Spleen (tissue), 11 donors: ENCODE measurements at regions not wholly inside any gene's neighbourhood (a gene's known extent, or its start where the extent isn't known, plus 50 kb on each side); places are given as distances from the start of the nearest gene placed in this dataset.

ENCODE experiments used
- DNase-seq: peaks from one replicate; pipeline ENCODE4 v3.0.0-alpha.2; 2020
- H3K27ac ChIP-seq, 8 donors: fragments of 200-600 bp; sonication (generic) in 7 of 8; 1 replicate in 4 of 8; 2 replicates in 4 of 8; pipeline versions ENCODE4 v1.5.0 to v1.8.0; 2016 to 2021; ENCODE audit warnings: inconsistent platforms in 4 of 8, mild to moderate bottlenecking in 4 of 8, moderate library complexity in 1 of 8
- H3K27me3 ChIP-seq, 7 donors: fragments of 200-600 bp; sonication (generic) in 6 of 7; replicated peaks in 1 of 7; 1 replicate in 4 of 7; 2 replicates in 3 of 7; pipeline versions ENCODE4 v1.5.0 to v1.8.0; 2016 to 2021; ENCODE audit warnings: inconsistent platforms in 3 of 7, mild to moderate bottlenecking in 1 of 7
- H3K36me3 ChIP-seq, 6 donors: fragments of 200-600 bp; sonication (generic) in 5 of 6; 1 replicate in 4 of 6; 2 replicates in 2 of 6; pipeline versions ENCODE4 v1.5.0 to v1.8.0; 2016 to 2021; ENCODE audit warnings: inconsistent platforms in 2 of 6
- H3K4me1 ChIP-seq, 6 donors: fragments of 200-600 bp; sonication (generic) in 5 of 6; 1 replicate in 3 of 6; 2 replicates in 3 of 6; pipeline versions ENCODE4 v1.5.0 to v1.8.0; 2016 to 2021; ENCODE audit warnings: inconsistent platforms in 3 of 6
- H3K4me3 ChIP-seq, 8 donors: fragments of 200-600 bp; sonication (generic) in 7 of 8; 1 replicate in 4 of 8; 2 replicates in 4 of 8; pipeline versions ENCODE4 v1.5.0 to v1.8.0; 2016 to 2021; ENCODE audit warnings: inconsistent platforms in 4 of 8, mild to moderate bottlenecking in 4 of 8, moderate library complexity in 2 of 8
- H3K9me3 ChIP-seq, 8 donors: fragments of 200-600 bp; sonication (generic) in 7 of 8; 1 replicate in 4 of 8; 2 replicates in 4 of 8; pipeline versions ENCODE4 v1.5.0 to v1.8.0; 2016 to 2021; ENCODE audit warnings: inconsistent platforms in 4 of 8
- POLR2A ChIP-seq, 3 donors: fragments of 450-650 bp; IDR thresholded peaks; one replicate each; pipeline ENCODE4 v1.5.1; 2017; ENCODE audit warnings: antibody characterized with exemption in 3 of 3, mild to moderate bottlenecking in 1 of 3
- POLR2AphosphoS5 ChIP-seq, 3 donors: sonication (generic); formaldehyde crosslinking; IDR thresholded peaks; one replicate each; pipeline ENCODE4 v1.5.1; 2017; ENCODE audit warnings: antibody characterized with exemption in 3 of 3
- WGBS, 5 donors: extraction: QIAGEN DNeasy Blood & Tissue Kit in 3 of 5; methylation state at CpG; one replicate each; pipeline versions ENCODE4 v1.1.5 to v1.1.7; 2013 to 2018; 5-methylcytosine and 5-hydroxymethylcytosine counted together
- intact Hi-C: fragments of 100-400 bp; cut with DNase I; formaldehyde crosslinking; loops from one replicate; pipeline ENCODE4 v1.15.0; 2023; ENCODE audit warnings: low total_unique reads
- TF ChIP-seq, protein P1 (sequence below), 11 experiments: fragments of 200-600 bp in 7 of 11; fragments of 450-650 bp in 4 of 11; sonication (generic) in 4 of 11; IDR thresholded peaks in 8 of 11; conservative IDR thresholded peaks in 3 of 11; 1 replicate in 7 of 11; 2 replicates in 4 of 11; pipeline versions ENCODE4 v1.4.0 to v1.8.0; 2016 to 2021; ENCODE audit warnings: antibody characterized with exemption in 11 of 11, inconsistent platforms in 4 of 11, mild to moderate bottlenecking in 1 of 11
- donor health status: healthy with polysubstance abuse.
- donor health status: DM: no; HTN: no; CAD: no; lungs with moderate emphysema.
- donor health status: DM: no; HTN: no; CAD: no.
- donor health status: Bipolar disorder and iron deficiency.
- donor health status: healthy.
- donor health status: DM: no; HTN: no; CAD: no.
- donor health status: DM: yes; HTN: yes; CAD: no.

DNA sequence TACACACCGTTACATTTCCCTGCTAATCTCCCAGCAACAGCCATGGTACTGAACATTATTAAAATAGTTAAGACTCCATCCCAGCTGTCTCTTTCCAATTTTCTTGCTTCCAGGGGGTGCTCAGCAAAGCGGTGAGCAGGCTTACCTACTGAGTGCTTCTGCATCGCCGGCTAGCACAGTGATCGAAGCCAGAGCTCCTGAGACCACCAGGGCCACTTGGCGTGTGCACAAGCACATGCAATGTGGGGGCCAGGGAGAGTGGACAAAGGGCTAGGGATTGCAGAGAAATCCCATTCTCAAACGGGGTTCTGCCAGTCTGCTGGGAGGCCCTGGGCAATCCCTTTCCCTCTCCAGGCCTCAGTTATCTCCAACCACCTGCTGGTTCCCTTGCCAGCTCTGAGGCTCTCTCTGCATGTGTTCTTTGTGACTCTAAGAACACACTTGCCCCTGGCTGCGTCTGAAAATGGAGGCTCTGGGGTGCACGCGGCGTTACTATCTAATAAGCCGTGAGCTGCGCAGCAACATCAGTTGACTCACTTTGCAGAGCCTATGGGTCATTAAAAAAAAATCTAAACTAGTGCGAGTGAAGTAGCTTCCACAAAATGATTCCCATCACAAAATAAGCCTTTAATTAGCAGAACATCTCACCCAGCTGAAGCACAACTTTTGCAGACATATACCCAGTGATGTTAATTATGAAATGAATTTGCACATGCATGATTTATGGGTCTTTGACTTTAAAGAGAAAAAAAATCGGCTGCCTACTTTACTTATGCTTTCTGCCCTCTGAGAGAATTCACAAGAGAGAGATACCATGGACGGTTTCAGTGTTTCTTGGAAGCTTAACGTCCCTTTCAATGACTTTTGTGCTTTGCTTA is 271.5 kb downstream of the TLE3 start:
- Histone ChIP-seq H3K9me3 (no peaks in the 10 kb centered on the region), H3K4me3 (no peak overlapping the region), H3K4me1 (no peaks in the 10 kb centered on the region), H3K27me3 (peaks cover 0 to 5% (median 0%) of the 10 kb centered on the region in 7 donors), H3K27ac (no peak overlapping the region), H3K36me3 (no peaks in the 10 kb centered on the region)
- intact Hi-C loops, result no loop called here
- no peak for DNase-seq
- TF ChIP-seq POLR2A (IDR thresholded peaks at IDR 0.05), result no peak
- no peak for TF ChIP-seq POLR2AphosphoS5 (IDR thresholded peaks at IDR 0.05)
- TF ChIP-seq, protein P1, sequence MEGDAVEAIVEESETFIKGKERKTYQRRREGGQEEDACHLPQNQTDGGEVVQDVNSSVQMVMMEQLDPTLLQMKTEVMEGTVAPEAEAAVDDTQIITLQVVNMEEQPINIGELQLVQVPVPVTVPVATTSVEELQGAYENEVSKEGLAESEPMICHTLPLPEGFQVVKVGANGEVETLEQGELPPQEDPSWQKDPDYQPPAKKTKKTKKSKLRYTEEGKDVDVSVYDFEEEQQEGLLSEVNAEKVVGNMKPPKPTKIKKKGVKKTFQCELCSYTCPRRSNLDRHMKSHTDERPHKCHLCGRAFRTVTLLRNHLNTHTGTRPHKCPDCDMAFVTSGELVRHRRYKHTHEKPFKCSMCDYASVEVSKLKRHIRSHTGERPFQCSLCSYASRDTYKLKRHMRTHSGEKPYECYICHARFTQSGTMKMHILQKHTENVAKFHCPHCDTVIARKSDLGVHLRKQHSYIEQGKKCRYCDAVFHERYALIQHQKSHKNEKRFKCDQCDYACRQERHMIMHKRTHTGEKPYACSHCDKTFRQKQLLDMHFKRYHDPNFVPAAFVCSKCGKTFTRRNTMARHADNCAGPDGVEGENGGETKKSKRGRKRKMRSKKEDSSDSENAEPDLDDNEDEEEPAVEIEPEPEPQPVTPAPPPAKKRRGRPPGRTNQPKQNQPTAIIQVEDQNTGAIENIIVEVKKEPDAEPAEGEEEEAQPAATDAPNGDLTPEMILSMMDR (IDR thresholded peaks at IDR 0.05 in 8 of 11, conservative IDR thresholded peaks at IDR 0.05 in 3 of 11), result no peak
- 78 to 86% (median 82%) methylated on average over 17 of the region's 17 CpGs for WGBS, 5 donors

DNA sequence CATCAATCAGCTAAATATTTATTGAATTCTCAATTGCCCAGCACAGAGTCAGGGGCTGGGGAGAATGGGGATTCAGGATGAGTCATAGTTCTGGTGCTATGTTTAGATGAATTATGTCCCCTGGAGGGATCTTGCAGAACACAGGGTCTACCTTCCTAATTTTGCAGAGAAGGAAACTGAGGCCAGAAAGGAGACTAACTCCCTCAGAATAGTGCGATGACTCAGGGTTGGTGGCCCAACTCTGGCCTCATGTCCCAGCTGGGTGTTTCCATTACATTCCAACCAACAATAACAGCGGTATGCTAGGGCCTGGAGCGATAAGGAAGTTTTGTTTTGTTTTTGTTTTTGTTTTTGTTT is 270.9 kb downstream of the TLE3 start:
- Histone ChIP-seq H3K4me3 (no peak overlapping the region), H3K36me3 (no peaks in the 10 kb centered on the region), H3K27me3 (no peaks in the 10 kb centered on the region), H3K27ac (no peak overlapping the region), H3K9me3 (no peaks in the 10 kb centered on the region), H3K4me1 (no peaks in the 10 kb centered on the region)
- no peak for DNase-seq
- intact Hi-C loops, result no loop called here
- TF ChIP-seq POLR2AphosphoS5 (IDR thresholded peaks at IDR 0.05), result no peak
- TF ChIP-seq, protein P1 (IDR thresholded peaks at IDR 0.05 in 8 of 11, conservative IDR thresholded peaks at IDR 0.05 in 3 of 11), result no peak
- TF ChIP-seq POLR2A (IDR thresholded peaks at IDR 0.05), result no peak
- 94 to 100% (median 96%) methylated on average over 3 of the region's 3 CpGs for WGBS, 5 donors

- TF ChIP-seq POLR2AphosphoS5 (IDR thresholded peaks at IDR 0.05), result no peak
- TF ChIP-seq, protein P1 (IDR thresholded peaks at IDR 0.05 in 8 of 11, conservative IDR thresholded peaks at IDR 0.05 in 3 of 11), result no peak
- TF ChIP-seq POLR2A (IDR thresholded peaks at IDR 0.05), result no peak
- intact Hi-C loops, result no loop called here
- Histone ChIP-seq H3K4me3 (no peak overlapping the region), H3K27ac (no peak overlapping the region), H3K4me1 (no peaks in the 10 kb centered on the region), H3K27me3 (peaks cover 0 to 2% (median 0%) of the 10 kb centered on the region in 7 donors), H3K36me3 (no peaks in the 10 kb centered on the region), H3K9me3 (no peaks in the 10 kb centered on the region)
- no peak for DNase-seq
- WGBS, 5 donors, result 90 to 100% (median 97%) methylated on average over 1 of the region's 1 CpG; no CpG with 5 or more reads in 1 of the 5 donors
These were observed 270.0 kb downstream of the TLE3 start for GRCh38 chr15:69827751-69828150.

DNA sequence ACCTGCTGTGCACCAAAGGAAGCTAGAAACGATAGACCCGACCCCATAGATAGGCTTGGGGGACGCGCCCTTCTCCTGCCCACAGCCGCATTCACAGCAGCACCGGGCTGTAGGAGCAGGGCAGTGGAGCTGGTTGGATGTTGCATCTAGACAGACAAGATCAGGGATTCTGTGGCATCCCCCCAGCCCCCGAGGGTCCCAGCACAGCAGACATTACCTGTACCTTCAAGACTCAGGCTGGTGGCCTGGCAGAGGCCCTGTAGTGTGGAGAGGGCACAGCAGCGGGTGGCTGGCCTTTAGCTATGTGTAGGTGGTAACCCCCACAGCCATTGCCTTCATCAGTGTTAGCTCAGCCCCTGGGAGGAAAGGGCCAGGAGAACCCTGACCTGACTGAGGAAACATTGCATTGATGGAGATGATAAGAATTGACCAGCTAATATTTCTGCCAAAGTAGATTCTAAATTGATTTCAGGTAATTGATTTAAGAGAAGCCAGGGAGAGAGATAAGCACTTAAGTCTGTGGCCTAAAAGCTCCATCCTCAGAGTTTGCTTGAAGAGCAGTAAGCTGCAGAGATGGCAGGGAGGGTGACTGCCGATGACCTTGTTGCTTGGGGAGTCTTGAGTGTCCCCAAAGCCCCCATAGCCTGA is 269.4 kb downstream of the TLE3 start:
- DNase-seq, result no peak
- Histone ChIP-seq H3K4me3 (no peak overlapping the region), H3K9me3 (no peaks in the 10 kb centered on the region), H3K27me3 (peaks cover 0 to 7% (median 0%) of the 10 kb centered on the region in 7 donors), H3K4me1 (no peaks in the 10 kb centered on the region), H3K36me3 (no peaks in the 10 kb centered on the region), H3K27ac (no peak overlapping the region)
- intact Hi-C loops, result no loop called here
- WGBS, 5 donors, result 85 to 91% (median 88%) methylated on average over 9 of the region's 9 CpGs
- TF ChIP-seq POLR2AphosphoS5 (IDR thresholded peaks at IDR 0.05), result no peak
- no peak for TF ChIP-seq POLR2A (IDR thresholded peaks at IDR 0.05)
- TF ChIP-seq, protein P1 (IDR thresholded peaks at IDR 0.05 in 8 of 11, conservative IDR thresholded peaks at IDR 0.05 in 3 of 11), result no peak
